Endothelial cell (in vitro differentiated cells): ENCODE measurements at regions not wholly inside any gene's neighbourhood (a gene's known extent, or its start where the extent isn't known, plus 50 kb on each side); places are given as distances from the start of the nearest gene placed in this dataset.
"Not testable (repeated sequence)": the region's sequence is repeated elsewhere in the genome, so short reads cannot be mapped to it uniquely, and the experiment has no call there.

Experiments
- DNase-seq: peaks from one replicate; pipeline ENCODE4 v3.0.0; 2021; ENCODE audit warnings: low spot score
- H3K27ac Mint-ChIP-seq: one replicate; pipeline ENCODE4 v1.8.0; 2021; ENCODE audit warnings: mixed read lengths, inconsistent platforms; ENCODE audit not compliant: unreplicated experiment
- H3K27me3 Mint-ChIP-seq: one replicate; pipeline ENCODE4 v1.8.0; 2021; ENCODE audit warnings: mild to moderate bottlenecking, moderate library complexity, mixed read lengths, inconsistent platforms; ENCODE audit not compliant: unreplicated experiment
- H3K36me3 Mint-ChIP-seq: one replicate; pipeline ENCODE4 v1.8.0; 2021; ENCODE audit warnings: mild to moderate bottlenecking, low read depth, mixed read lengths, inconsistent platforms; ENCODE audit not compliant: unreplicated experiment
- H3K4me1 Mint-ChIP-seq: one replicate; pipeline ENCODE4 v1.8.0; 2021; ENCODE audit warnings: mild to moderate bottlenecking, mixed read lengths, inconsistent platforms; ENCODE audit not compliant: unreplicated experiment
- H3K4me3 Mint-ChIP-seq: one replicate; pipeline ENCODE4 v1.8.0; 2021; ENCODE audit warnings: mild to moderate bottlenecking, mixed read lengths, inconsistent platforms; ENCODE audit not compliant: unreplicated experiment
- H3K9me3 Mint-ChIP-seq: one replicate; pipeline ENCODE4 v1.8.0; 2021; ENCODE audit warnings: mixed read lengths, inconsistent platforms; ENCODE audit not compliant: unreplicated experiment
- TF ChIP-seq, protein P1 (sequence below): fragments of 200-600 bp; sonication (generic); IDR thresholded peaks from one replicate; pipeline ENCODE4 v1.5.0; 2021; ENCODE audit warnings: antibody characterized with exemption; ENCODE audit not compliant: unreplicated experiment

DNA sequence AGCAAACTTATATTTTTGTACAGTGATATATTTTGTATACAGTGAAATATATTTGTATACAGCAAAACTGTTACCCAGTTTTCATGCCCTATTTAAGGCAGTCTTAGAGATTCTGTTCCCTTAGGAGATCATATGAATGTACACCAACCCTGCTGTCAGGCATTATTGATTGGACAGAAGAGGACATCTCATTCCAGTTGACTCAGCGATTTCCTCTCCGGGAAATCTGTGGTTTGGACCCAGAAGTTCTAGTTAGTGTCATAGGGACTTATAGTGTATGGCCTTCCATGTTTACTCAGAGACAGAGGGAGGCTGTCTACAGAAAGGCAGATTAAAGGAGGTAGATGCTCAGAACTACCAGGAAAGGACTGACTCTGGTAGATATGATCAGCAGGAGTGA lies 318.8 kb upstream of the KCNMB2 start:
- Mint-ChIP-seq H3K4me3 (no peak overlapping the region), H3K27me3 (no peaks in the 10 kb centered on the region), H3K9me3 (no peaks in the 10 kb centered on the region), H3K4me1 (no peaks in the 10 kb centered on the region), H3K27ac (no peak overlapping the region), H3K36me3 (no peaks in the 10 kb centered on the region)
- DNase-seq = no peak
- TF ChIP-seq, protein P1, sequence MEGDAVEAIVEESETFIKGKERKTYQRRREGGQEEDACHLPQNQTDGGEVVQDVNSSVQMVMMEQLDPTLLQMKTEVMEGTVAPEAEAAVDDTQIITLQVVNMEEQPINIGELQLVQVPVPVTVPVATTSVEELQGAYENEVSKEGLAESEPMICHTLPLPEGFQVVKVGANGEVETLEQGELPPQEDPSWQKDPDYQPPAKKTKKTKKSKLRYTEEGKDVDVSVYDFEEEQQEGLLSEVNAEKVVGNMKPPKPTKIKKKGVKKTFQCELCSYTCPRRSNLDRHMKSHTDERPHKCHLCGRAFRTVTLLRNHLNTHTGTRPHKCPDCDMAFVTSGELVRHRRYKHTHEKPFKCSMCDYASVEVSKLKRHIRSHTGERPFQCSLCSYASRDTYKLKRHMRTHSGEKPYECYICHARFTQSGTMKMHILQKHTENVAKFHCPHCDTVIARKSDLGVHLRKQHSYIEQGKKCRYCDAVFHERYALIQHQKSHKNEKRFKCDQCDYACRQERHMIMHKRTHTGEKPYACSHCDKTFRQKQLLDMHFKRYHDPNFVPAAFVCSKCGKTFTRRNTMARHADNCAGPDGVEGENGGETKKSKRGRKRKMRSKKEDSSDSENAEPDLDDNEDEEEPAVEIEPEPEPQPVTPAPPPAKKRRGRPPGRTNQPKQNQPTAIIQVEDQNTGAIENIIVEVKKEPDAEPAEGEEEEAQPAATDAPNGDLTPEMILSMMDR = no peak

- TF ChIP-seq, protein P1 = no peak
- no peak for DNase-seq
- Mint-ChIP-seq H3K9me3 (no peaks in the 10 kb centered on the region), H3K27me3 (no peaks in the 10 kb centered on the region), H3K27ac (no peak overlapping the region), H3K4me1 (no peaks in the 10 kb centered on the region), H3K4me3 (no peak overlapping the region), H3K36me3 (no peaks in the 10 kb centered on the region)
Observed at GRCh38 chr3:178218231-178218630, 318.0 kb upstream of the KCNMB2 start.

DNA sequence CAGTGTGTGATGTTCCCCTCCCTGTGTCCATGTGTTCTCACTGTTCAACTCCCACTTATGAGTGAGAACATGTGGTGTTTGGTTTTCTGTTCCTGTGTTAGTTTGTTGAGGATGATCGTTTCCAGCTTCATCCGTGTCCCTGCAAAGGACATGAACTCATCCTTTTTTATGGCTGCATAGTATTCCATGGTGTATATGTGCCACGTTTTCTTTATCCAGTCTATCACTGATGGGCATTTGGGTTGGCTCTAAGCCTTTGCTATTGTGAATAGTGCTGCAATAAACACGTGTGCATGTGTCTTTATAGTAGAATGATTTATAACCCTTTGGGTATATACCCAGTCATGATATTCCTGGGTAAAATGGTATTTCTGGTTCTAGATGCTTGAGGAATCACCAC lies 316.6 kb upstream of the KCNMB2 start:
- H3K4me1 Mint-ChIP-seq, H3K27me3 Mint-ChIP-seq, H3K9me3 Mint-ChIP-seq, H3K27ac Mint-ChIP-seq, H3K4me3 Mint-ChIP-seq, H3K36me3 Mint-ChIP-seq, DNase-seq: not testable (repeated sequence)

DNA sequence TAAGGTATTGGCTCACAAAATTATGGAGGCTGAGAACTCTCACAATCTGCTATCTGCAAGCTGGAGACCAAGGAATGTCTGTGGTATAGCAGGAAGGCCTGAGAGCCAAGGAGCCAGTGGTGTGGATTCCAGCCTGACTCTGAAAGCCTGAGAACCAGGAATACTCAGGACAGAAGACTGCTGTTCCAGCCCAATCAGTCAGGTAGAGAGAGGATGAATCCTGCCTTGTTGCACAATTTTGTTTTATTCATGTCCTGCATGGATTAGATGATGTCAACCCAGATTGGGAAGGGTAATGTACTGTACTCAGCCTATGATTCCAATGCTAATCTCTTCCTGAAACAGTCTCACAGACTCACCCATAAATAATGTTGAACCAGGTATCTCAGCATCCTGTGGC lies 312.4 kb upstream of the KCNMB2 start:
- TF ChIP-seq, protein P1 = no peak
- H3K9me3 Mint-ChIP-seq = no peaks in the 10 kb centered on the region
- H3K27ac Mint-ChIP-seq = no peak overlapping the region
- peaks cover 2% of the 10 kb centered on the region for H3K4me1 Mint-ChIP-seq
- H3K27me3 Mint-ChIP-seq = no peaks in the 10 kb centered on the region
- no peak for DNase-seq
- no peak overlapping the region for H3K4me3 Mint-ChIP-seq
- no peaks in the 10 kb centered on the region for H3K36me3 Mint-ChIP-seq

GRCh38 chr3:178226094-178226493 lies 310.1 kb upstream of the KCNMB2 start:
- H3K36me3 Mint-ChIP-seq = no peaks in the 10 kb centered on the region
- H3K27me3 Mint-ChIP-seq = no peaks in the 10 kb centered on the region
- no peak for DNase-seq
- H3K4me1 Mint-ChIP-seq = peaks cover 2% of the 10 kb centered on the region
- TF ChIP-seq, protein P1 = no peak
- H3K4me3 Mint-ChIP-seq = no peak overlapping the region
- no peaks in the 10 kb centered on the region for H3K9me3 Mint-ChIP-seq
- no peak overlapping the region for H3K27ac Mint-ChIP-seq

GRCh38 chr3:178231645-178232044 lies 304.6 kb upstream of the KCNMB2 start:
- Mint-ChIP-seq H3K4me3 (no peak overlapping the region), H3K36me3 (no peaks in the 10 kb centered on the region), H3K9me3 (no peaks in the 10 kb centered on the region), H3K27me3 (no peaks in the 10 kb centered on the region), H3K4me1 (peaks cover 8% of the 10 kb centered on the region), H3K27ac (no peak overlapping the region)
- TF ChIP-seq, protein P1 = no peak
- no peak for DNase-seq
